ENCODE measurements at regions not wholly inside any gene's neighbourhood (a gene's known extent, or its start where the extent isn't known, plus 50 kb on each side); places are given as distances from the start of the nearest gene placed in this dataset.

- TF ChIP-seq, protein P1, sequence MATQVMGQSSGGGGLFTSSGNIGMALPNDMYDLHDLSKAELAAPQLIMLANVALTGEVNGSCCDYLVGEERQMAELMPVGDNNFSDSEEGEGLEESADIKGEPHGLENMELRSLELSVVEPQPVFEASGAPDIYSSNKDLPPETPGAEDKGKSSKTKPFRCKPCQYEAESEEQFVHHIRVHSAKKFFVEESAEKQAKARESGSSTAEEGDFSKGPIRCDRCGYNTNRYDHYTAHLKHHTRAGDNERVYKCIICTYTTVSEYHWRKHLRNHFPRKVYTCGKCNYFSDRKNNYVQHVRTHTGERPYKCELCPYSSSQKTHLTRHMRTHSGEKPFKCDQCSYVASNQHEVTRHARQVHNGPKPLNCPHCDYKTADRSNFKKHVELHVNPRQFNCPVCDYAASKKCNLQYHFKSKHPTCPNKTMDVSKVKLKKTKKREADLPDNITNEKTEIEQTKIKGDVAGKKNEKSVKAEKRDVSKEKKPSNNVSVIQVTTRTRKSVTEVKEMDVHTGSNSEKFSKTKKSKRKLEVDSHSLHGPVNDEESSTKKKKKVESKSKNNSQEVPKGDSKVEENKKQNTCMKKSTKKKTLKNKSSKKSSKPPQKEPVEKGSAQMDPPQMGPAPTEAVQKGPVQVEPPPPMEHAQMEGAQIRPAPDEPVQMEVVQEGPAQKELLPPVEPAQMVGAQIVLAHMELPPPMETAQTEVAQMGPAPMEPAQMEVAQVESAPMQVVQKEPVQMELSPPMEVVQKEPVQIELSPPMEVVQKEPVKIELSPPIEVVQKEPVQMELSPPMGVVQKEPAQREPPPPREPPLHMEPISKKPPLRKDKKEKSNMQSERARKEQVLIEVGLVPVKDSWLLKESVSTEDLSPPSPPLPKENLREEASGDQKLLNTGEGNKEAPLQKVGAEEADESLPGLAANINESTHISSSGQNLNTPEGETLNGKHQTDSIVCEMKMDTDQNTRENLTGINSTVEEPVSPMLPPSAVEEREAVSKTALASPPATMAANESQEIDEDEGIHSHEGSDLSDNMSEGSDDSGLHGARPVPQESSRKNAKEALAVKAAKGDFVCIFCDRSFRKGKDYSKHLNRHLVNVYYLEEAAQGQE (IDR thresholded peaks at IDR 0.05; ENCODE audit: low read depth), result no peak
- no peak for TF ChIP-seq JUND (IDR thresholded peaks at IDR 0.05)
- no peak for TF ChIP-seq ZFX (IDR thresholded peaks at IDR 0.05)
- TF ChIP-seq CBX3 (IDR thresholded peaks at IDR 0.05; ENCODE audit: low read depth), result no peak
- no peak for TF ChIP-seq EGR1 (IDR thresholded peaks at IDR 0.05; ENCODE audit: low read depth)
- TF ChIP-seq MAX (IDR thresholded peaks at IDR 0.05), result no peak
These were observed 98.1 kb upstream of the UBE2E2 start (continued) for GRCh38 chr3:23105048-23105447.

- Histone ChIP-seq H3K9ac (ENCODE audit: low read length) (no peak overlapping the region), H3K4me1 (ENCODE audit: control insufficient read depth in 1 of 2, insufficient read depth in 2 of 2, low read length in 2 of 2) (no peaks in the 10 kb centered on the region), H3K4me3 (replicated peaks in 1 of 2; ENCODE audit: low read depth in 1 of 2, low read length in 2 of 2) (no peak overlapping the region), H3K9me2 (ENCODE audit: insufficient read depth) (no peaks in the 10 kb centered on the region), H4K20me1 (ENCODE audit: insufficient read depth) (no peaks in the 10 kb centered on the region), H3K4me2 (ENCODE audit: low read length) (no peak overlapping the region), H3K27ac (ENCODE audit: low read depth, low read length) (no peak overlapping the region), H3K79me2 (ENCODE audit: insufficient read depth, low read length) (no peaks in the 10 kb centered on the region), H3K27me3 (ENCODE audit: insufficient read depth, low read length) (peaks cover 6% of the 10 kb centered on the region; the same call in 1 of the 2 replicates), H3K9me3 (ENCODE audit: control insufficient read depth in 1 of 2, insufficient read depth in 1 of 2, low read depth in 1 of 2, low read length in 2 of 2) (no peaks in the 10 kb centered on the region), H3K36me3 (ENCODE audit: control insufficient read depth in 1 of 2, insufficient read depth in 2 of 2, low read length in 2 of 2) (no peaks in the 10 kb centered on the region), H2AFZ (ENCODE audit: low read depth, low read length, poor library complexity, severe bottlenecking) (no peak overlapping the region)
- BruUV-seq (replicated peaks), result no TSS peak
- RAD21 ChIA-PET (ENCODE audit: low non-redundant PET in 1 of 2, low total read pairs in 2 of 2, uncharacterized antibody in 2 of 2, unreplicated experiment in 2 of 2), result no interaction called here
- ATAC-seq, result no peak
- intact Hi-C loops (cut with micrococcal nuclease), result no loop called here
- POLR2A ChIA-PET, result no interaction called here
- no peak for DNase-seq (ENCODE audit: low read depth, low spot score)
- CTCF ChIA-PET, result no interaction called here
- TF ChIP-seq POLR2A (IDR thresholded peaks at IDR 0.05; ENCODE audit: borderline replicate concordance, extremely low read depth, insufficient read depth, insufficient read length) (no peak), CEBPB (IDR thresholded peaks at IDR 0.05; ENCODE audit: low read depth) (no peak), TCF7L2 (IDR thresholded peaks at IDR 0.05; ENCODE audit: borderline replicate concordance, extremely low read depth, insufficient read depth, insufficient read length) (no peak), CBX3 (IDR thresholded peaks at IDR 0.05; ENCODE audit: low read depth) (no peak), EGR1 (IDR thresholded peaks at IDR 0.05; ENCODE audit: low read depth) (no peak), POLR2AphosphoS5 (IDR thresholded peaks at IDR 0.05; ENCODE audit: low read depth, low read length) (no peak), SRF (IDR thresholded peaks at IDR 0.05; ENCODE audit: low read depth) (no peak), ELF1 (IDR thresholded peaks at IDR 0.05; ENCODE audit: borderline replicate concordance, low read depth) (no peak), ATF3 (IDR thresholded peaks at IDR 0.05) (no peak), SP1 (IDR thresholded peaks at IDR 0.05; ENCODE audit: low read depth) (no peak), EZH2phosphoT487 (IDR thresholded peaks at IDR 0.05; ENCODE audit: borderline replicate concordance) (no peak), MAX (IDR thresholded peaks at IDR 0.05) (no peak), FOSL1 (IDR thresholded peaks at IDR 0.05; ENCODE audit: low read depth) (no peak), SIN3A (IDR thresholded peaks at IDR 0.05; ENCODE audit: low read depth) (no peak), RAD21 (IDR thresholded peaks at IDR 0.05; ENCODE audit: low read depth) (no peak), ZFX (IDR thresholded peaks at IDR 0.05) (no peak)
- TF ChIP-seq, protein P2, sequence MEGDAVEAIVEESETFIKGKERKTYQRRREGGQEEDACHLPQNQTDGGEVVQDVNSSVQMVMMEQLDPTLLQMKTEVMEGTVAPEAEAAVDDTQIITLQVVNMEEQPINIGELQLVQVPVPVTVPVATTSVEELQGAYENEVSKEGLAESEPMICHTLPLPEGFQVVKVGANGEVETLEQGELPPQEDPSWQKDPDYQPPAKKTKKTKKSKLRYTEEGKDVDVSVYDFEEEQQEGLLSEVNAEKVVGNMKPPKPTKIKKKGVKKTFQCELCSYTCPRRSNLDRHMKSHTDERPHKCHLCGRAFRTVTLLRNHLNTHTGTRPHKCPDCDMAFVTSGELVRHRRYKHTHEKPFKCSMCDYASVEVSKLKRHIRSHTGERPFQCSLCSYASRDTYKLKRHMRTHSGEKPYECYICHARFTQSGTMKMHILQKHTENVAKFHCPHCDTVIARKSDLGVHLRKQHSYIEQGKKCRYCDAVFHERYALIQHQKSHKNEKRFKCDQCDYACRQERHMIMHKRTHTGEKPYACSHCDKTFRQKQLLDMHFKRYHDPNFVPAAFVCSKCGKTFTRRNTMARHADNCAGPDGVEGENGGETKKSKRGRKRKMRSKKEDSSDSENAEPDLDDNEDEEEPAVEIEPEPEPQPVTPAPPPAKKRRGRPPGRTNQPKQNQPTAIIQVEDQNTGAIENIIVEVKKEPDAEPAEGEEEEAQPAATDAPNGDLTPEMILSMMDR (IDR thresholded peaks at IDR 0.05 in 2 of 3, conservative IDR thresholded peaks at IDR 0.05 in 1 of 3; ENCODE audit: borderline replicate concordance in 1 of 3, insufficient read depth in 1 of 3, low read depth in 2 of 3, low read length in 2 of 3), result no peak
These were observed 96.5 kb upstream of the UBE2E2 start for GRCh38 chr3:23106666-23107065.
